Esophagus (tissue), 2 donors: ENCODE measurements at regions not wholly inside any gene's neighbourhood (a gene's known extent, or its start where the extent isn't known, plus 50 kb on each side); places are given as distances from the start of the nearest gene placed in this dataset.
"Not testable (repeated sequence)": the region's sequence is repeated elsewhere in the genome, so short reads cannot be mapped to it uniquely, and the experiment has no call there.

Experiments
- H3K27ac ChIP-seq, 2 donors: one replicate each; pipeline ENCODE4 v1.5.1; 2013; ENCODE audit warnings: low read depth in 2 of 2, mild to moderate bottlenecking in 2 of 2, inconsistent platforms in 1 of 2, low read length in 1 of 2, moderate library complexity in 1 of 2
- H3K27me3 ChIP-seq, 2 donors: one replicate each; pipeline ENCODE4 v1.6.1; 2013; ENCODE audit warnings: low read length in 2 of 2, control low read depth in 1 of 2, mild to moderate bottlenecking in 1 of 2; ENCODE audit not compliant: insufficient read depth in 2 of 2, control insufficient read depth in 1 of 2
- H3K36me3 ChIP-seq, 2 donors: one replicate each; pipeline ENCODE4 v1.6.1; 2013; ENCODE audit warnings: low read length in 1 of 2; ENCODE audit not compliant: control insufficient read depth in 2 of 2, insufficient read depth in 2 of 2
- H3K4me1 ChIP-seq, 2 donors: one replicate each; pipeline ENCODE4 v1.6.1; 2013; ENCODE audit warnings: low read length in 1 of 2; ENCODE audit not compliant: control insufficient read depth in 2 of 2, insufficient read depth in 2 of 2
- H3K4me3 ChIP-seq, 2 donors: one replicate each; pipeline ENCODE4 v1.5.1; 2013; ENCODE audit warnings: low read length in 2 of 2, mild to moderate bottlenecking in 2 of 2, low read depth in 1 of 2, moderate library complexity in 1 of 2
- H3K9me3 ChIP-seq, 2 donors: one replicate each; pipeline ENCODE4 v1.6.1; 2013; ENCODE audit warnings: mild to moderate bottlenecking in 2 of 2, low read depth in 1 of 2, low read length in 1 of 2, moderate library complexity in 1 of 2; ENCODE audit not compliant: control insufficient read depth in 2 of 2, insufficient read depth in 1 of 2
- WGBS, 2 donors: extraction: QIAGEN DNeasy Blood & Tissue Kit; methylation state at CpG; one replicate each; pipeline ENCODE4 v1.1.7; 2013; 5-methylcytosine and 5-hydroxymethylcytosine counted together
- donor health status: healthy with polysubstance abuse.
- donor health status: Bipolar disorder and iron deficiency.

GRCh38 chr14:46147452-46147851 is 504.1 kb downstream of the RPL10L start:
- Histone ChIP-seq H3K27ac (no peak overlapping the region), H3K27me3 (no peaks in the 10 kb centered on the region), H3K4me3 (no peak overlapping the region), H3K9me3 (no peaks in the 10 kb centered on the region), H3K36me3 (no peaks in the 10 kb centered on the region), H3K4me1 (no peaks in the 10 kb centered on the region)

GRCh38 chr14:46147024-46147423 is 504.6 kb downstream of the RPL10L start:
- WGBS, 2 donors, result 48 to 49% methylated on average over 1 of the region's 1 CpG
- Histone ChIP-seq H3K36me3 (no peaks in the 10 kb centered on the region), H3K27ac (no peak overlapping the region), H3K27me3 (no peaks in the 10 kb centered on the region), H3K4me1 (no peaks in the 10 kb centered on the region), H3K9me3 (no peaks in the 10 kb centered on the region), H3K4me3 (no peak overlapping the region)

- Histone ChIP-seq H3K36me3 (no peaks in the 10 kb centered on the region), H3K4me3 (no peak overlapping the region)
- WGBS, 2 donors, result 43 to 69% methylated on average over 2 of the region's 2 CpGs
Measured at GRCh38 chr14:46140445-46140844, 511.1 kb downstream of the RPL10L start.

GRCh38 chr14:46139649-46140048 is 511.9 kb downstream of the RPL10L start:
- H3K4me3 ChIP-seq, result no peak overlapping the region
- H3K27me3 ChIP-seq, result no peaks in the 10 kb centered on the region
- H3K36me3 ChIP-seq, result no peaks in the 10 kb centered on the region
- no peaks in the 10 kb centered on the region for H3K4me1 ChIP-seq
- no peak overlapping the region for H3K27ac ChIP-seq
- H3K9me3 ChIP-seq, result no peaks in the 10 kb centered on the region
- WGBS, 2 donors, result 61 to 64% methylated on average over 5 of the region's 5 CpGs

More at GRCh38 chr14:46140445-46140844, 511.1 kb downstream of the RPL10L start:
- Histone ChIP-seq H3K4me1 (no peaks in the 10 kb centered on the region), H3K9me3 (no peaks in the 10 kb centered on the region), H3K27ac (no peak overlapping the region), H3K27me3 (no peaks in the 10 kb centered on the region)

- no peaks in the 10 kb centered on the region for H3K36me3 ChIP-seq
- H3K4me1 ChIP-seq, result no peaks in the 10 kb centered on the region
- no peaks in the 10 kb centered on the region for H3K9me3 ChIP-seq
- no peak overlapping the region for H3K27ac ChIP-seq
- H3K4me3 ChIP-seq, result no peak overlapping the region
- H3K27me3 ChIP-seq, result no peaks in the 10 kb centered on the region
Measured at GRCh38 chr14:46137786-46138185, 513.8 kb downstream of the RPL10L start.

- Histone ChIP-seq H3K36me3 (no peaks in the 10 kb centered on the region), H3K9me3 (no peaks in the 10 kb centered on the region), H3K4me1 (no peaks in the 10 kb centered on the region), H3K27ac (no peak overlapping the region), H3K4me3 (no peak overlapping the region), H3K27me3 (no peaks in the 10 kb centered on the region)
- 76 to 77% methylated on average over 1 of the region's 1 CpG for WGBS, 2 donors
Measured at GRCh38 chr14:46136456-46136855, 515.1 kb downstream of the RPL10L start.

- Histone ChIP-seq H3K27me3 (no peaks in the 10 kb centered on the region), H3K27ac (no peak overlapping the region), H3K4me3 (no peak overlapping the region), H3K36me3 (no peaks in the 10 kb centered on the region), H3K4me1 (no peaks in the 10 kb centered on the region), H3K9me3 (peaks cover 15 to 20% of the 10 kb centered on the region in 2 donors)
- WGBS, 2 donors, result 87 to 92% methylated on average over 2 of the region's 2 CpGs
Measured at GRCh38 chr14:46108228-46108627, 543.4 kb downstream of the RPL10L start.

GRCh38 chr14:46100901-46101300 is 550.7 kb downstream of the RPL10L start:
- H3K9me3 ChIP-seq, H3K36me3 ChIP-seq, H3K4me1 ChIP-seq, H3K4me3 ChIP-seq, H3K27me3 ChIP-seq, H3K27ac ChIP-seq: not testable (repeated sequence)
- WGBS, 2 donors, result 87 to 89% methylated on average over 8 of the region's 8 CpGs

GRCh38 chr14:46091819-46092218 is 559.8 kb downstream of the RPL10L start:
- no peak overlapping the region for H3K4me3 ChIP-seq
- no peaks in the 10 kb centered on the region for H3K36me3 ChIP-seq
- WGBS, 2 donors, result 61 to 71% methylated on average over 3 of the region's 3 CpGs
- no peak overlapping the region for H3K27ac ChIP-seq
- H3K9me3 ChIP-seq, result no peaks in the 10 kb centered on the region
- H3K27me3 ChIP-seq, result no peaks in the 10 kb centered on the region
- H3K4me1 ChIP-seq, result no peaks in the 10 kb centered on the region

- Histone ChIP-seq H3K27ac (no peak overlapping the region), H3K4me1 (no peaks in the 10 kb centered on the region), H3K9me3 (no peaks in the 10 kb centered on the region), H3K36me3 (no peaks in the 10 kb centered on the region), H3K27me3 (no peaks in the 10 kb centered on the region), H3K4me3 (no peak overlapping the region)
- 69 to 78% methylated on average over 2 of the region's 2 CpGs for WGBS, 2 donors
Measured at GRCh38 chr14:46087604-46088003, 564.0 kb downstream of the RPL10L start.
